ENCODE measurements at regions not wholly inside any gene's neighbourhood (a gene's known extent, or its start where the extent isn't known, plus 50 kb on each side); places are given as distances from the start of the nearest gene placed in this dataset.

DNA sequence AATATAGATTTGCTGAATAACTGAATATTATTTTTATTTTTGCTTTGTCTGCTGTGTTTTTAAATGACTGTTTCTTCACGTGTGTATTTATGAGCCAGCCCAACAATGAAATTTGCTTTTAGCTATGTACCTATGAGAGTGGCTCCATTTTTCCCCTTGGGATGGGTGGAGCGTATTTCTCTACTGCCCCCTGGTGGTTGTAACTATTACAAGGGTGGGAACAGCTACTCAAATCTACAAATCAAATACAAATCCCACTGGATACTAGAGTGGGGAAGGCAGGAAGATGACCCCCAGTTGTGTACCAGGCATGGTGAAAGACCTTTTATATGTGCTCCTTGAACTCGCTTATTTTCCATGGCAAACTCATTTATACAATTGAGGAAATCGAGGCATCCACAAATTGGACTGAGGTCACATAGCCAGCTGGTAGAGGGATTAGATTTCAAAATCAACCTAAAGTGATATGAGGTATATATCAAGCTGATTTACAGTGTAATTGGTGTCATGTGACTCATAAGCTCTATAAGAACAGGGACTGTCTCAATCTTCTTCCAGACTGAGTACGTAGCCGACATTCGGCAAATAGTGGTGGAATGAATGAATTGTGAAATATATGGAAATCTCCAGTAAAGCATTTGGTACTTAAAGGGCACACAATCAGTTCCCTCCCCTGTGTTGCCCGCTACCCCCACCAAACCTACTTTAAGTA, 69.5 kb upstream of the VEPH1 start:
- peak; percentile 93 for ATAC-seq
- intact Hi-C loops (cut with micrococcal nuclease): loop anchor here (1.0 to 2.0 kb wide), 2 partner anchors 40 to 368 kb away; no protein-coding TSS in a partner anchor
- no peaks in the 10 kb centered on the region for H4K20me1 ChIP-seq (replicated peaks; ENCODE audit: control insufficient read depth, insufficient read depth, low read length)
- peak; percentile 81 for FAIRE-seq
- H3K79me2 ChIP-seq (ENCODE audit: control insufficient read depth, insufficient read depth, low read length): no peaks in the 10 kb centered on the region
- BruUV-seq (replicated peaks): no TSS peak
- CTCF ChIA-PET (ENCODE audit: low intra/inter-chr PET ratio): interaction anchor here (2.2 to 3.9 kb wide), 2 partner anchors 40 to 368 kb away, joined by 9 to 21 read pairs; no protein-coding TSS in a partner anchor
- H3K36me3 ChIP-seq (ENCODE audit: control insufficient read depth, insufficient read depth, low read length): no peaks in the 10 kb centered on the region
- POLR2A ChIA-PET: interaction anchor here (0.9 to 1.3 kb wide), 2 partner anchors 9 to 39 kb away, joined by 3 to 8 read pairs; no protein-coding TSS in a partner anchor
- H3K9me3 ChIP-seq (replicated peaks; ENCODE audit: control insufficient read depth, insufficient read depth, low read depth, low read length): no peaks in the 10 kb centered on the region
- H3K27ac ChIP-seq (ENCODE audit: extremely low read depth, low read depth, low read length): no peak overlapping the region
- no peaks in the 10 kb centered on the region for H3K4me1 ChIP-seq (replicated peaks in 1 of 2; ENCODE audit: control insufficient read depth in 2 of 2, insufficient read depth in 2 of 2, low read length in 2 of 2)
- 43% methylated on average over 8 of the region's 8 CpGs for WGBS (ENCODE audit: insufficient coverage, low coverage, missing lambda C conversion rate)
- no peak overlapping the region; the same call in 1 of the 2 replicates for H2AFZ ChIP-seq (ENCODE audit: low read depth, low read length)
- in situ Hi-C loops (cut with MboI): no loop called here
- no peak overlapping the region for H3K4me3 ChIP-seq
- H3K9me1 ChIP-seq (ENCODE audit: control insufficient read depth, insufficient read depth, low read length): no peaks in the 10 kb centered on the region
- H3K4me2 ChIP-seq (ENCODE audit: insufficient read depth, low read length): no peak overlapping the region
- no peak overlapping the region for H3K9ac ChIP-seq (ENCODE audit: insufficient read depth in 1 of 2, low read depth in 2 of 2, low read length in 2 of 2)
- DNase-seq (ENCODE audit: extremely low read depth in 1 of 4, low spot score in 3 of 4): peak; percentile 65 to 71 (median 68)
- H3K27me3 ChIP-seq (ENCODE audit: control insufficient read depth in 2 of 2, insufficient read depth in 2 of 2, low read length in 2 of 2): no peaks in the 10 kb centered on the region
- peak; percentile 68 to 87 for TF ChIP-seq RAD21 (CRISPR knock-in tag; conservative IDR thresholded peaks at IDR 0.05 in 1 of 2, IDR thresholded peaks at IDR 0.05 in 1 of 2)
- TF ChIP-seq RAD51 (IDR thresholded peaks at IDR 0.05; ENCODE audit: borderline replicate concordance, low read depth): 0 out of 2 replicates have a peak, but pooled peaks have one; percentile 4
- TF ChIP-seq SMC3 (conservative IDR thresholded peaks at IDR 0.05; ENCODE audit: insufficient read depth, low read depth, low read length): peak; percentile 63
- TF ChIP-seq ARID2 (IDR thresholded peaks at IDR 0.05): 0 out of 2 replicates have a peak, but pooled peaks have one; percentile 20
- no peak for TF ChIP-seq ZNF551 (CRISPR knock-in tag; IDR thresholded peaks at IDR 0.05)
- TF ChIP-seq, protein P1, sequence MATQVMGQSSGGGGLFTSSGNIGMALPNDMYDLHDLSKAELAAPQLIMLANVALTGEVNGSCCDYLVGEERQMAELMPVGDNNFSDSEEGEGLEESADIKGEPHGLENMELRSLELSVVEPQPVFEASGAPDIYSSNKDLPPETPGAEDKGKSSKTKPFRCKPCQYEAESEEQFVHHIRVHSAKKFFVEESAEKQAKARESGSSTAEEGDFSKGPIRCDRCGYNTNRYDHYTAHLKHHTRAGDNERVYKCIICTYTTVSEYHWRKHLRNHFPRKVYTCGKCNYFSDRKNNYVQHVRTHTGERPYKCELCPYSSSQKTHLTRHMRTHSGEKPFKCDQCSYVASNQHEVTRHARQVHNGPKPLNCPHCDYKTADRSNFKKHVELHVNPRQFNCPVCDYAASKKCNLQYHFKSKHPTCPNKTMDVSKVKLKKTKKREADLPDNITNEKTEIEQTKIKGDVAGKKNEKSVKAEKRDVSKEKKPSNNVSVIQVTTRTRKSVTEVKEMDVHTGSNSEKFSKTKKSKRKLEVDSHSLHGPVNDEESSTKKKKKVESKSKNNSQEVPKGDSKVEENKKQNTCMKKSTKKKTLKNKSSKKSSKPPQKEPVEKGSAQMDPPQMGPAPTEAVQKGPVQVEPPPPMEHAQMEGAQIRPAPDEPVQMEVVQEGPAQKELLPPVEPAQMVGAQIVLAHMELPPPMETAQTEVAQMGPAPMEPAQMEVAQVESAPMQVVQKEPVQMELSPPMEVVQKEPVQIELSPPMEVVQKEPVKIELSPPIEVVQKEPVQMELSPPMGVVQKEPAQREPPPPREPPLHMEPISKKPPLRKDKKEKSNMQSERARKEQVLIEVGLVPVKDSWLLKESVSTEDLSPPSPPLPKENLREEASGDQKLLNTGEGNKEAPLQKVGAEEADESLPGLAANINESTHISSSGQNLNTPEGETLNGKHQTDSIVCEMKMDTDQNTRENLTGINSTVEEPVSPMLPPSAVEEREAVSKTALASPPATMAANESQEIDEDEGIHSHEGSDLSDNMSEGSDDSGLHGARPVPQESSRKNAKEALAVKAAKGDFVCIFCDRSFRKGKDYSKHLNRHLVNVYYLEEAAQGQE (IDR thresholded peaks at IDR 0.05; ENCODE audit: borderline replicate concordance): peak; percentile 68; the same call in 1 of the 2 replicates
- TF ChIP-seq, protein P1 (CRISPR knock-in tag; IDR thresholded peaks at IDR 0.05; ENCODE audit: low read depth): no peak
- TF ChIP-seq, protein P2, sequence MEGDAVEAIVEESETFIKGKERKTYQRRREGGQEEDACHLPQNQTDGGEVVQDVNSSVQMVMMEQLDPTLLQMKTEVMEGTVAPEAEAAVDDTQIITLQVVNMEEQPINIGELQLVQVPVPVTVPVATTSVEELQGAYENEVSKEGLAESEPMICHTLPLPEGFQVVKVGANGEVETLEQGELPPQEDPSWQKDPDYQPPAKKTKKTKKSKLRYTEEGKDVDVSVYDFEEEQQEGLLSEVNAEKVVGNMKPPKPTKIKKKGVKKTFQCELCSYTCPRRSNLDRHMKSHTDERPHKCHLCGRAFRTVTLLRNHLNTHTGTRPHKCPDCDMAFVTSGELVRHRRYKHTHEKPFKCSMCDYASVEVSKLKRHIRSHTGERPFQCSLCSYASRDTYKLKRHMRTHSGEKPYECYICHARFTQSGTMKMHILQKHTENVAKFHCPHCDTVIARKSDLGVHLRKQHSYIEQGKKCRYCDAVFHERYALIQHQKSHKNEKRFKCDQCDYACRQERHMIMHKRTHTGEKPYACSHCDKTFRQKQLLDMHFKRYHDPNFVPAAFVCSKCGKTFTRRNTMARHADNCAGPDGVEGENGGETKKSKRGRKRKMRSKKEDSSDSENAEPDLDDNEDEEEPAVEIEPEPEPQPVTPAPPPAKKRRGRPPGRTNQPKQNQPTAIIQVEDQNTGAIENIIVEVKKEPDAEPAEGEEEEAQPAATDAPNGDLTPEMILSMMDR (IDR thresholded peaks at IDR 0.05 in 2 of 3, conservative IDR thresholded peaks at IDR 0.05 in 1 of 3; ENCODE audit: insufficient read depth in 2 of 3, low read depth in 1 of 3, low read length in 3 of 3): peak; percentile 68 to 74 (median 72)
- no peak for TF ChIP-seq ZNF165 (CRISPR knock-in tag; IDR thresholded peaks at IDR 0.05; ENCODE audit: borderline replicate concordance)
